T-helper 17 cell (primary cell): ENCODE measurements at regions not wholly inside any gene's neighbourhood (a gene's known extent, or its start where the extent isn't known, plus 50 kb on each side); places are given as distances from the start of the nearest gene placed in this dataset.

Experiments
- ATAC-seq: fragments of 150-1000 bp; cut with Tn5 transposase; 2 replicates; pipeline ENCODE4 v1.10.0; 2021; ENCODE audit warnings: mild to moderate bottlenecking, moderate library complexity
- DNase-seq, 3 donors: peaks; one replicate each; pipeline versions ENCODE4 v3.0.0 to v3.0.0-alpha.2; 2020 to 2021
- H3K9me3 ChIP-seq: one replicate; pipeline ENCODE4 v1.7.0; 2013; ENCODE audit warnings: low read length, mild to moderate bottlenecking; ENCODE audit not compliant: control insufficient read depth, poor library complexity, severe bottlenecking
- H3K27ac Mint-ChIP-seq: one replicate; pipeline ENCODE4 v1.8.0; 2022; ENCODE audit warnings: mild to moderate bottlenecking, moderate library complexity, mixed read lengths
- H3K27me3 Mint-ChIP-seq: one replicate; pipeline ENCODE4 v1.8.0; 2022; ENCODE audit warnings: mixed read lengths
- H3K36me3 Mint-ChIP-seq: one replicate; pipeline ENCODE4 v1.8.0; 2022; ENCODE audit warnings: low read depth, mixed read lengths
- H3K4me1 Mint-ChIP-seq: one replicate; pipeline ENCODE4 v1.8.0; 2022; ENCODE audit warnings: mild to moderate bottlenecking, mixed read lengths
- H3K4me3 Mint-ChIP-seq: one replicate; pipeline ENCODE4 v1.8.0; 2022; ENCODE audit warnings: mild to moderate bottlenecking, moderate library complexity, mixed read lengths

DNA sequence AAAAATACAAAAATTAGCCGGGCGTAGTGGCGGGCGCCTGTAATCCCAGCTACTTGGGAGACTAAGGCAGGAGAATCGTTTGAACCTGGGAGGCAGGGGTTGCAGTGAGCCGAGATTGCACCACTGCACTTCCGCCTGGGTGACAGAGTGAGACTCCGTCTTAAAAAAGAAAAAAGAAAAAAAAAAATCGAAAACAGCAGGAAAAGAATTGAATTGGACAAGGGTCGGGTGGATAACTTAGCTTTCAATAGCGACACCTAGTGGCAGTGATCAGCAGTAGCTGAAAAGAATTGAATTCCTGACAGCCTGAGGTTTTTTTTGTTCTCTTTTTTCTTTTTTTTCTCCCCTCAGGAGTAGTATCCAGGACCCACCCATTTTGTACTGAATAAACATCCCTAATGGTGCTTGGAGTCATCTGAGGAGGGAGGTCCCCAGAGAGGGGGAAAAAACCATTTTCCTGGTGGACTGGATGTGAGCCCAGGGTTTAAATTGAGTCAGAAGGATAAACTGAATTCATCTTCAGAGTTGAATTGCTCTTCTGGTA, 55.1 kb downstream of the CYCS start:
- DNase-seq (peak in 1 of 3 donors; percentile 27), ATAC-seq (peak; percentile 66)
- no peaks in the 10 kb centered on the region for H3K36me3 Mint-ChIP-seq
- H3K4me1 Mint-ChIP-seq: peaks cover 12% of the 10 kb centered on the region
- H3K9me3 ChIP-seq: no peaks in the 10 kb centered on the region
- peaks cover 2% of the 10 kb centered on the region for H3K27me3 Mint-ChIP-seq
- H3K27ac Mint-ChIP-seq: no peak overlapping the region
- H3K4me3 Mint-ChIP-seq: no peak overlapping the region

GRCh38 chr7:25068502-25069213, 56.4 kb downstream of the CYCS start:
- Mint-ChIP-seq H3K27ac (no peak overlapping the region), H3K4me3 (no peak overlapping the region), H3K27me3 (no peaks in the 10 kb centered on the region), H3K36me3 (no peaks in the 10 kb centered on the region), H3K4me1 (peaks cover 12% of the 10 kb centered on the region)
- no peaks in the 10 kb centered on the region for H3K9me3 ChIP-seq
- DNase-seq (no peak), ATAC-seq (no peak)

DNA sequence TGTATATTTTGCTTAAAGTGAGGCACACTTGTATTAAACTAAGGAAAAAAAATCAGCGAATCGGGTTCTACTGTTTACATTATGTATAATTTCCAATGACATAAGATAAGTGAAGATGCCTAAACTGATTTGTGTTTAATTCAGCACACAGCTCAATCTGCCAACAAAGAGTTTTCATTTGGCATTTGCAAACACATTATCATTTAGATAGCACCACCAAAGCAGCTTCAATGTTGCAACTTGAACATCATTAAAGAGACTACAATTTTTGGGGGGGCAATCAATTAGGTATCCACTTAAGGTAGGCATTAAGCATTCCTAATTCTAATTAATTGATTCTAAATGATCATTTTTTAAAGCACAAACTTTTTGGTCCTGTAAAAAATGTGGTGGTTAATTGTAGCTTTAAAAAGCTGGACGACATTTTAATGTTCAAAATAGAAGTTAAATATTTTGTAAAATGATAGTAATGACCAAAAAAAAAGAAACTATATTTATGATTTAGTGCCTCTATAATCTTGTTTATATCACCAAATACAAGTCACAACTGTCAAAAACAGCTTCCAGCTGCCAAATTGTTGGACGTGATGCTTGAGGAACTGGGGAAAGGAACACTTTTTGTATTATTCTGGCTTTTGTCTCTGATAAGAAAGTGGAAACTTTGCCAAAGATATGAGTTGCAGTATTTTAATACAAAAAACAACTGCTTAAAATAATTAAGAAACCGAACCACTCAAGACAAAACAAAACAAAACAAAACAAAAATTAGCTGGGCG, 57.1 kb downstream of the CYCS start:
- H3K27me3 Mint-ChIP-seq: no peaks in the 10 kb centered on the region
- ATAC-seq (no peak), DNase-seq (no peak)
- H3K4me3 Mint-ChIP-seq: no peak overlapping the region
- no peaks in the 10 kb centered on the region for H3K9me3 ChIP-seq
- no peaks in the 10 kb centered on the region for H3K36me3 Mint-ChIP-seq
- no peak overlapping the region for H3K27ac Mint-ChIP-seq
- H3K4me1 Mint-ChIP-seq: peaks cover 12% of the 10 kb centered on the region

DNA sequence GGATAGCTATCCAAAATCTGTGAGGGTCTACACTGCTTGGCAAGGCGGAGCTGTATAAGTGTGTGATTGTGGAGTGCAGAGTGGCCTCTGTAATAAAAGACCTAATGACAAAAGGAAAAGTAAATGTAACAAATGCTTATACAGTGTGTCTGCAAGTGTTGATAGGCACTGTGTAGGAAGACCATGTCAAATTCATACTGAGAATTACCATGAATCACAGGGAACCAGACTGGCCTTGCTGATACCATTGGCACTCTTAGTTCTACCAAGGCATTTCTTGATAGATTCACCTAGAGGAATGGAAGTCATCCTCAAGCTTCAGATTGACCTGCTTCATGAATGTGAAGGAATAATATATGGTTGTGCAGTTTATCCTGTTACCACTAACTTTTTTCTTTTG, 58.8 kb downstream of the CYCS start:
- H3K4me3 Mint-ChIP-seq: no peak overlapping the region
- no peaks in the 10 kb centered on the region for H3K9me3 ChIP-seq
- peaks cover 14% of the 10 kb centered on the region for H3K27me3 Mint-ChIP-seq
- DNase-seq: no peak
- no peaks in the 10 kb centered on the region for H3K36me3 Mint-ChIP-seq
- no peak for ATAC-seq
- H3K27ac Mint-ChIP-seq: peak overlapping the region; percentile 59
- H3K4me1 Mint-ChIP-seq: peaks cover 18% of the 10 kb centered on the region

DNA sequence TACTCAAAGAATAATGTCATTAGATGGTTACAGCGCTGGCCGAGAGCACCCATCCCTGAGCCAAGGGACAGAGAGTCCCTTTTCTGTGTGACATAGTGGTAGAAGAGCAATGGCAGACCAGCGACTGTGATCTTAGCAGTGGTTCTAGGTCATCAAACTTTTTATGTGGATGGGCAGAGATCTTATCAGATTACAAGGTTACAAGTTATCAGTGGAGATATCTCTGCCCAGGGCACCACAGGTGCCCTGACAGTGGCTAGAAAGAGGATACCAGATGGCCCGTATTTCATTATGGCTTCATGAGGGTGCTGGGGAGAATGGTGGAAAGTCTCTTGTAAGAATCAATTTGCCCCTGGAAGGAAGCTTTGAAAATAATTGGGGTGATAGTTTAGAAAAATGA, 62.7 kb downstream of the CYCS start:
- no peak overlapping the region for H3K4me3 Mint-ChIP-seq
- no peak overlapping the region for H3K27ac Mint-ChIP-seq
- no peaks in the 10 kb centered on the region for H3K9me3 ChIP-seq
- no peak for ATAC-seq
- H3K27me3 Mint-ChIP-seq: peaks cover 26% of the 10 kb centered on the region
- no peak for DNase-seq
- H3K36me3 Mint-ChIP-seq: peaks cover 4% of the 10 kb centered on the region
- peaks cover 12% of the 10 kb centered on the region for H3K4me1 Mint-ChIP-seq

- Mint-ChIP-seq H3K36me3 (peaks cover 4% of the 10 kb centered on the region), H3K4me1 (peaks cover 10% of the 10 kb centered on the region), H3K4me3 (no peak overlapping the region), H3K27ac (no peak overlapping the region), H3K27me3 (peaks cover 26% of the 10 kb centered on the region)
- DNase-seq (no peak), ATAC-seq (no peak)
- H3K9me3 ChIP-seq: no peaks in the 10 kb centered on the region
These were observed 64.5 kb downstream of the CYCS start for GRCh38 chr7:25060487-25061055.

DNA sequence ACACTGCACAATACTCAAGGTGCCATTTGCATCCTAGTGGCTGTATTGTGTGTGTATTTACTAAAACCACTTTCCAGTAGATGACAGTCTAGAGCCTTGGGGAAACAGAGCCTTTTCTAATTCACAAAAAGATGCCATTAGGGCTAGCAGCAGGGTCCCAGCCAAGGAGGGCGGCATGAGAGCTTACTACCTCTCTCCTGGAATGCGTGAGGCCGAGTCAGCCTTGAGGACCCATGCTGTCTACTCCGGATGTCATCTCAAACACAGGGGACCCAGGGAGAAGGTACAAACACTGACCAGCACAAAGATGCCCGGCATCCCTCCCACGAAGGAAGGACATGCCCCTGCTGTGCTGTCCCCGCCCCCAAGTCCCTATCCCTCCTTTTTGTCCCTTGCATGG, 65.5 kb downstream of the CYCS start:
- ATAC-seq (no peak), DNase-seq (no peak)
- Mint-ChIP-seq H3K36me3 (peaks cover 4% of the 10 kb centered on the region), H3K4me1 (peaks cover 8% of the 10 kb centered on the region), H3K27me3 (peaks cover 34% of the 10 kb centered on the region), H3K4me3 (no peak overlapping the region), H3K27ac (peak overlapping the region; percentile 12)
- H3K9me3 ChIP-seq: no peaks in the 10 kb centered on the region

DNA sequence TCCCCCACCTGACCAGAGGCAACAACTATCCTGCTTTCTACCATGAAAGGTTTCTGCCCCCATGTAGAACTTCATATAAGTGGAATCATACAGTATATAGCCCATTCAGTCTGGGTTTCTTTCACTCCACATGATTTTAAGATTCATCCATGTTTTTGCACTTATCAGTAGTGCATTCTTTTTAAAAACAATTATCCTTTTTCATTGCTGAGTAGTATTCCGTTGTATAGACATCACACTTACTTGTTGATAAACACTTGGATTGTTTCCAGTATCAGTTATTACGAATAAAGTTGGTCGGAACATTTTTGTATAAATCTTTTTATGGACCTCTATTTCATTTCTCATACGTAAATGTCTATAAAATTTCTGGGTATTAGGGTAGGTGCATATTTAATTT, 68.7 kb downstream of the CYCS start:
- peaks cover 4% of the 10 kb centered on the region for H3K36me3 Mint-ChIP-seq
- peaks cover 21% of the 10 kb centered on the region for H3K27me3 Mint-ChIP-seq
- DNase-seq (no peak), ATAC-seq (no peak)
- no peak overlapping the region for H3K27ac Mint-ChIP-seq
- no peak overlapping the region for H3K4me3 Mint-ChIP-seq
- peaks cover 6% of the 10 kb centered on the region for H3K4me1 Mint-ChIP-seq
- H3K9me3 ChIP-seq: no peaks in the 10 kb centered on the region

DNA sequence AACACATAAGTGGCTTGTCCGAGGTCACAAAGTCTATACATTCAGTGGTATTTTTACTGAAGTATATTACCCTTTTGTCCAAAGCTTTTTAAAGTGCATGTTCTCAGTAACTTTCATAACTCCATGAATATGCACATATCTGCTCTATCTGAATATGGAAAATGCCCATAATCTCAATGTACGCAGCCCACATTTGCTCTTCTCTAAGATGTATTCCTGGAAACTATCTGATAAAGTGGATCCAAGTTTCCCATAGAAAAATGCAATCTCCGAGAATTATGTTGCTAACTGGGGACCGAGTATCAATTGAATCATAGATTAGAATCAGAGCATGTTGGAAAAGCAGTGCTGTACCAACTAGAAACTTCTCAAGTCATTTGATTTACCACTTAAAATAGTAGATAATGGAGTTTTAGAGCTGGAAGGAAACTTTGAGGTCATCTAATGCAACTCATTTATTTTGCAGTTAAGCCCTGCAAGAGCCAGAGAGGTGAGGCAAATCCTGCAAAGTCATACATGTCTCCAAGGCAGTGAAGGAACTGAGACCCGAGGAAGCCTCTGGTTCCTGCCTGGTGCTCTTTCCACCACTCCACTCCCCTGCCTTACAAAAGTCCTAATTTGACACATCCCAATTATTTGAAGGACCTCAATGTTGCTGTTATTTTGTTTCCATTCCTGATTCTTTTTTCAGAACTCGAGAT, 69.4 kb downstream of the CYCS start:
- DNase-seq (no peak), ATAC-seq (no peak)
- peaks cover 4% of the 10 kb centered on the region for H3K36me3 Mint-ChIP-seq
- H3K4me3 Mint-ChIP-seq: no peak overlapping the region
- H3K4me1 Mint-ChIP-seq: peaks cover 9% of the 10 kb centered on the region
- H3K9me3 ChIP-seq: no peaks in the 10 kb centered on the region
- H3K27ac Mint-ChIP-seq: no peak overlapping the region
- peaks cover 19% of the 10 kb centered on the region for H3K27me3 Mint-ChIP-seq

GRCh38 chr7:25054819-25055519, 70.1 kb downstream of the CYCS start:
- peaks cover 4% of the 10 kb centered on the region for H3K36me3 Mint-ChIP-seq
- peaks cover 9% of the 10 kb centered on the region for H3K4me1 Mint-ChIP-seq
- DNase-seq (no peak), ATAC-seq (no peak)
- no peak overlapping the region for H3K4me3 Mint-ChIP-seq
- H3K27me3 Mint-ChIP-seq: peaks cover 16% of the 10 kb centered on the region
- no peak overlapping the region for H3K27ac Mint-ChIP-seq
- no peaks in the 10 kb centered on the region for H3K9me3 ChIP-seq

- no peak overlapping the region for H3K27ac Mint-ChIP-seq
- peaks cover 7% of the 10 kb centered on the region for H3K4me1 Mint-ChIP-seq
- no peak for ATAC-seq
- peaks cover 8% of the 10 kb centered on the region for H3K27me3 Mint-ChIP-seq
- H3K36me3 Mint-ChIP-seq: no peaks in the 10 kb centered on the region
- H3K4me3 Mint-ChIP-seq: no peak overlapping the region
- no peak for DNase-seq
- no peaks in the 10 kb centered on the region for H3K9me3 ChIP-seq
These were observed 70.2 kb upstream of the OSBPL3 start for GRCh38 chr7:25050223-25050622.

GRCh38 chr7:25048444-25048834, 68.5 kb upstream of the OSBPL3 start:
- no peak for ATAC-seq
- no peaks in the 10 kb centered on the region for H3K27me3 Mint-ChIP-seq

More at GRCh38 chr7:25048444-25048834, 68.5 kb upstream of the OSBPL3 start:
- H3K36me3 Mint-ChIP-seq: no peaks in the 10 kb centered on the region
- no peak for DNase-seq
- H3K4me3 Mint-ChIP-seq: no peak overlapping the region
- H3K9me3 ChIP-seq: no peaks in the 10 kb centered on the region
- H3K4me1 Mint-ChIP-seq: peaks cover 4% of the 10 kb centered on the region
- no peak overlapping the region for H3K27ac Mint-ChIP-seq
